Heart right ventricle (tissue), 16 donors: ENCODE measurements at regions not wholly inside any gene's neighbourhood (a gene's known extent, or its start where the extent isn't known, plus 50 kb on each side); places are given as distances from the start of the nearest gene placed in this dataset.

ENCODE experiments used
- ATAC-seq, 8 donors: fragments of 200-7000 bp; cut with Tn5 transposase; one replicate each; pipeline ENCODE4 v1.9.1; 2020; ENCODE audit warnings: mild to moderate bottlenecking in 8 of 8, moderate library complexity in 8 of 8, moderate number of reproducible peaks in 1 of 8
- DNase-seq, 2 donors: peaks; one replicate each; pipeline ENCODE4 v3.0.0-alpha.2; 2020
- H3K27ac ChIP-seq, 10 donors: fragments of 200-600 bp; sonication (generic) in 2 of 10; one replicate each; pipeline versions ENCODE4 v1.5.0 to v1.8.0; 2020 to 2022; ENCODE audit warnings: mild to moderate bottlenecking in 3 of 10
- H3K27me3 ChIP-seq, 7 donors: fragments of 200-600 bp; one replicate each; pipeline ENCODE4 v1.8.0; 2021 to 2022; ENCODE audit warnings: mild to moderate bottlenecking in 2 of 7
- H3K36me3 ChIP-seq, 9 donors: fragments of 200-600 bp; sonication (generic) in 1 of 9; one replicate each; pipeline versions ENCODE4 v1.5.0 to v1.8.0; 2020 to 2022; ENCODE audit warnings: mild to moderate bottlenecking in 2 of 9
- H3K4me1 ChIP-seq, 9 donors: fragments of 200-600 bp; sonication (generic) in 1 of 9; one replicate each; pipeline versions ENCODE4 v1.5.0 to v1.8.0; 2020 to 2022; ENCODE audit warnings: mild to moderate bottlenecking in 4 of 9
- H3K4me3 ChIP-seq, 10 donors: fragments of 200-600 bp; sonication (generic) in 2 of 10; one replicate each; pipeline versions ENCODE4 v1.5.0 to v1.8.0; 2020 to 2022; ENCODE audit warnings: mild to moderate bottlenecking in 7 of 10, moderate library complexity in 2 of 10
- H3K9me3 ChIP-seq, 11 donors: fragments of 200-600 bp in 10 of 11; sonication (generic) in 2 of 11; one replicate each; pipeline versions ENCODE4 v1.5.0 to v1.8.0; 2013 to 2022; ENCODE audit warnings: mild to moderate bottlenecking in 2 of 11, control low read depth in 1 of 11, moderate library complexity in 1 of 11
- WGBS, 2 donors: extraction: QIAGEN DNeasy Blood & Tissue Kit; methylation state at CpG; one replicate each; pipeline ENCODE4 v1.1.7; 2013; ENCODE audit warnings: inconsistent platforms in 1 of 2; 5-methylcytosine and 5-hydroxymethylcytosine counted together
- intact Hi-C, 10 donors: fragments of 100-400 bp; cut with DNase I; formaldehyde crosslinking; loops; one replicate each; pipeline versions ENCODE4 v1.11.1 to v1.14.2; 2022
- TF ChIP-seq, protein P1 (sequence below), 9 donors: fragments of 200-600 bp; sonication (generic) in 2 of 9; IDR thresholded peaks; one replicate each; pipeline versions ENCODE4 v1.5.0 to v1.8.0; 2021 to 2022; ENCODE audit warnings: antibody characterized with exemption in 9 of 9, mild to moderate bottlenecking in 5 of 9, moderate library complexity in 1 of 9
- donor health status: Arrhythmogenic right ventricular cardiomyopathy.
- donor health status: ischemic (EF 13 %, LVEDD 7.1; RV severe dilation, severe dysfunction).
- donor health status: healthy with polysubstance abuse.
- donor health status: DM: no; HTN: yes; CAD: no.
- donor health status: DM: no; HTN: no; CAD: no.
- donor health status: ischemic (EF 25% LVEDD 6.9; RV normal size, moderate dysfunction).
- donor health status: ischemic (EF 25% LVEDD 5.7; RV mildly dilated, moderate dysfunction).
- donor health status: healthy.
- donor health status: DM: yes; HTN: yes; CAD: no.
- donor health status: Ischemic cardiomyopathy.
- donor health status: ischemic (EF 35%, LVEDD 5.7; RV mildly dilated, moderate dysfunction).
- donor health status: nonischemic (EF 11% LVEDD 7.7; RV severe dilation, severe dysfunction).
- donor health status: DM: yes; HTN: yes; CAD: no.
- donor health status: PGD.
- donor health status: ischemic (EF 29% LVEDD 5.4; RV normal size, mild dysfunction).
- donor health status: nonischemic (EF 23%, LVEDD 6.1; RV moderate dilation, normal function).

- intact Hi-C loops = no loop called here
- ATAC-seq (no peak), DNase-seq (no peak)
- TF ChIP-seq, protein P1, sequence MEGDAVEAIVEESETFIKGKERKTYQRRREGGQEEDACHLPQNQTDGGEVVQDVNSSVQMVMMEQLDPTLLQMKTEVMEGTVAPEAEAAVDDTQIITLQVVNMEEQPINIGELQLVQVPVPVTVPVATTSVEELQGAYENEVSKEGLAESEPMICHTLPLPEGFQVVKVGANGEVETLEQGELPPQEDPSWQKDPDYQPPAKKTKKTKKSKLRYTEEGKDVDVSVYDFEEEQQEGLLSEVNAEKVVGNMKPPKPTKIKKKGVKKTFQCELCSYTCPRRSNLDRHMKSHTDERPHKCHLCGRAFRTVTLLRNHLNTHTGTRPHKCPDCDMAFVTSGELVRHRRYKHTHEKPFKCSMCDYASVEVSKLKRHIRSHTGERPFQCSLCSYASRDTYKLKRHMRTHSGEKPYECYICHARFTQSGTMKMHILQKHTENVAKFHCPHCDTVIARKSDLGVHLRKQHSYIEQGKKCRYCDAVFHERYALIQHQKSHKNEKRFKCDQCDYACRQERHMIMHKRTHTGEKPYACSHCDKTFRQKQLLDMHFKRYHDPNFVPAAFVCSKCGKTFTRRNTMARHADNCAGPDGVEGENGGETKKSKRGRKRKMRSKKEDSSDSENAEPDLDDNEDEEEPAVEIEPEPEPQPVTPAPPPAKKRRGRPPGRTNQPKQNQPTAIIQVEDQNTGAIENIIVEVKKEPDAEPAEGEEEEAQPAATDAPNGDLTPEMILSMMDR (IDR thresholded peaks at IDR 0.05) = no peak
- Histone ChIP-seq H3K4me3 (no peak overlapping the region), H3K27me3 (no peaks in the 10 kb centered on the region), H3K4me1 (peaks cover 0 to 23% (median 0%) of the 10 kb centered on the region in 9 donors), H3K9me3 (no peaks in the 10 kb centered on the region), H3K36me3 (no peaks in the 10 kb centered on the region), H3K27ac (no peak overlapping the region)
- 64 to 70% methylated on average over 5 of the region's 5 CpGs for WGBS, 2 donors
Measured at GRCh38 chr9:20001058-20001457, 212.2 kb upstream of the SLC24A2 start.

DNA sequence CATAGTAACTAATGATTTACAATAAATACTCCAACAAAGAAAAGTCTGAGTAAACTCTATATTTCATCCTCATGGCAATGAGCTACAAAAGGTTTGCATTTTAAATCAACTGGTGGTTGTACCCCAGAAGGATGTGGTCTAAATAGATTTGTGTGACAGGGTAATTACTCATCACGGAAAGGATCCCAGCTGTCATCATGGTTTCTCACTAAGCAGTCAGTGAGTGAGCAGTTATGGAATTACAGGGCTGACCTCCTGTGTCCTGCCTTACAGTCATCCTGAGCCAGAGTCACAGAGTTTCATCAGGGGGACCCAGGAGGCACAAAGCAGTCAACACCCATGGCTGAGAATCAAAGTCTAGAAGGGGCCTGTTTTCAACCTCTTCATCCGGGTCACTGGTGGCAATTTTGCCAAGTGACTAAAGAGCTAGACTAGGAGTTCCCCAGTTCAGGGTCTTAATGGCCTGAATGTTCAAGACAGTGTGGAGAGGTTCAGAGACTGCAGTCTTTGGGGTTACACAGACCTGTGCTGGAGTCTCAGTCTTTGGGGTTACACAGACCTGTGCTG lies 210.7 kb upstream of the SLC24A2 start:
- WGBS, 2 donors = 75 to 82% methylated on average over 2 of the region's 2 CpGs
- TF ChIP-seq, protein P1 (IDR thresholded peaks at IDR 0.05) = no peak
- H3K27me3 ChIP-seq = no peaks in the 10 kb centered on the region
- H3K27ac ChIP-seq = peak overlapping the region in 1 of 10 donors; percentile 45
- ATAC-seq = no peak
- no peak overlapping the region for H3K4me3 ChIP-seq
- H3K4me1 ChIP-seq = peaks cover 0 to 23% (median 0%) of the 10 kb centered on the region in 9 donors
- DNase-seq = no peak
- H3K9me3 ChIP-seq = no peaks in the 10 kb centered on the region
- no peaks in the 10 kb centered on the region for H3K36me3 ChIP-seq
- intact Hi-C loops = loop anchor here in 1 of 10 donors (10.0 kb wide), 1 partner anchor 265 kb away; no protein-coding TSS in a partner anchor

DNA sequence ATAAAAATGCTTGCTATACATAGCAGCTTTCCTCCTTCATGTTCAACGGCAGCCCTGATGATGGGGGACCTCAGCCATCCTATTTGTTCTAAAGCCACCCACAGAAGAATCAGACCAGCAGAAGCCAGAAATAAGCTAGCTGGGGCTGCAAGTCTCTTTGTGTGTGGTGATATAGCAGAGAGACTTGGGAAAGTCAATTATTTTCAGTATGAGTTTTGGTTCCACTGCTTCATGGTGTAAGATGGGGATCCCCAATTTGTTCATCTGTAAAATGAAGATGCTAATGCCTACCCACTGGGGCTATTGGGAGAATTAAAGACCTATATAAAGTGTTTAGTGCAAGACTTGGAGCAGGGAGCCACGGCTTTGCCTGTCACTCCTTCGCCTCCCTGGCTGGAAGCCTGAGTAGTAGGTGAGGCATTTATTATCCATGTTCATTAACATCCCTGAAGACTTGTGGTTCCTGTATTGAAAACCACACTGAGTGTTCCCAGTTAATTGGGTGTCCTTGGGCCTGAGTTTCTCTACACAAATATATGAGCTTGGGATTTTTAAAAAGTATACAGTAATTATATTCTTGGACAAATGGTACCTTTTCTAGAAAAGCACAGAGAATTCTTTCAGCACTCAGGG lies 210.1 kb upstream of the SLC24A2 start:
- intact Hi-C loops = loop anchor here in 1 of 10 donors (10.0 kb wide), 1 partner anchor 266 kb away; no protein-coding TSS in a partner anchor
- no peaks in the 10 kb centered on the region for H3K36me3 ChIP-seq
- TF ChIP-seq, protein P1 (IDR thresholded peaks at IDR 0.05) = no peak
- H3K9me3 ChIP-seq = no peaks in the 10 kb centered on the region
- H3K27me3 ChIP-seq = no peaks in the 10 kb centered on the region
- no peak for DNase-seq
- ATAC-seq = no peak
- WGBS, 2 donors = 40 to 58% methylated on average over 3 of the region's 3 CpGs
- H3K4me1 ChIP-seq = peaks cover 0 to 23% (median 0%) of the 10 kb centered on the region in 9 donors
- H3K4me3 ChIP-seq = no peak overlapping the region
- H3K27ac ChIP-seq = peak overlapping the region in 1 of 10 donors; percentile 45

DNA sequence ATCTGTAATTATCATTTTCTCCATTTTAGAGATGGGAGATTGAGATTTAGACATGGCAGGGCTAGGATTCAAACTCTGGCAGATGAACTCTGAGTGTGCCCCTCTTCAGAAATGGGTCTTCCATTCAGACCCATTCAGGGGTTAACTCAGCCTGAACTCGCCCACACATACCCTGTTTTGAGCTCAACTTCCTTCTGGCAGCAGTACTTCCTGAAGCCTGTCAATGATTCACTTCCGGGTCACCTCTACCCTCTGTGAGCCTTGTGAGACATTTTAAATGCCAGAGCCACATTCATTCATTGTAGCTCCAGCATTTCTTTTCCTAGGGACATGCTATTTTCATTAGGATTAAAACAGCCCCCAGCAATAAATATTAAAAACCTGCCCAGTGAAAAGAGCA lies 209.3 kb upstream of the SLC24A2 start:
- Histone ChIP-seq H3K36me3 (no peaks in the 10 kb centered on the region), H3K9me3 (no peaks in the 10 kb centered on the region), H3K27me3 (no peaks in the 10 kb centered on the region), H3K4me3 (no peak overlapping the region), H3K27ac (peak overlapping the region in 1 of 10 donors; percentile 45), H3K4me1 (peaks cover 0 to 23% (median 0%) of the 10 kb centered on the region in 9 donors)
- DNase-seq (no peak), ATAC-seq (no peak)
- intact Hi-C loops = loop anchor here in 1 of 10 donors (10.0 kb wide), 1 partner anchor 267 kb away; no protein-coding TSS in a partner anchor
- TF ChIP-seq, protein P1 (IDR thresholded peaks at IDR 0.05) = no peak
- 58 to 63% methylated on average over 2 of the region's 2 CpGs for WGBS, 2 donors
